Ascending aorta (tissue), 2 donors: ENCODE measurements at regions not wholly inside any gene's neighbourhood (a gene's known extent, or its start where the extent isn't known, plus 50 kb on each side); places are given as distances from the start of the nearest gene placed in this dataset.
A peak's percentile ranks its signal among the peaks of the same experiment; 100 is the strongest.

ENCODE experiments used
- DNase-seq, 2 donors: peaks; one replicate each; pipeline ENCODE4 v3.0.0-alpha.2; 2019; ENCODE audit warnings: low spot score in 2 of 2
- H3K27ac ChIP-seq, 2 donors: fragments of 200-600 bp; sonication (generic); one replicate each; pipeline ENCODE4 v1.5.1; 2016 to 2017; ENCODE audit warnings: mild to moderate bottlenecking in 1 of 2
- H3K27me3 ChIP-seq: fragments of 200-600 bp; sonication (generic); one replicate; pipeline ENCODE4 v1.5.1; 2017
- H3K36me3 ChIP-seq, 2 donors: fragments of 200-600 bp; sonication (generic); one replicate each; pipeline ENCODE4 v1.5.1; 2016
- H3K4me1 ChIP-seq, 2 donors: fragments of 200-600 bp; sonication (generic); one replicate each; pipeline ENCODE4 v1.5.1; 2016 to 2017; ENCODE audit warnings: mild to moderate bottlenecking in 1 of 2
- H3K4me3 ChIP-seq, 2 donors: fragments of 200-600 bp; sonication (generic); one replicate each; pipeline ENCODE4 v1.5.1; 2016 to 2017; ENCODE audit warnings: mild to moderate bottlenecking in 1 of 2
- H3K9me3 ChIP-seq, 2 donors: fragments of 200-600 bp; sonication (generic); one replicate each; pipeline ENCODE4 v1.5.1; 2016
- intact Hi-C: fragments of 100-400 bp; cut with DNase I; formaldehyde crosslinking; loops from one replicate; pipeline ENCODE4 v1.15.1; 2023
- TF ChIP-seq, protein P1 (sequence below), 3 experiments: fragments of 200-600 bp in 2 of 3; fragments of 450-650 bp in 1 of 3; sonication (generic) in 2 of 3; IDR thresholded peaks; one replicate each; pipeline ENCODE4 v1.5.1; 2016 to 2019; ENCODE audit warnings: antibody characterized with exemption in 3 of 3, mild to moderate bottlenecking in 1 of 3, moderate library complexity in 1 of 3

DNA sequence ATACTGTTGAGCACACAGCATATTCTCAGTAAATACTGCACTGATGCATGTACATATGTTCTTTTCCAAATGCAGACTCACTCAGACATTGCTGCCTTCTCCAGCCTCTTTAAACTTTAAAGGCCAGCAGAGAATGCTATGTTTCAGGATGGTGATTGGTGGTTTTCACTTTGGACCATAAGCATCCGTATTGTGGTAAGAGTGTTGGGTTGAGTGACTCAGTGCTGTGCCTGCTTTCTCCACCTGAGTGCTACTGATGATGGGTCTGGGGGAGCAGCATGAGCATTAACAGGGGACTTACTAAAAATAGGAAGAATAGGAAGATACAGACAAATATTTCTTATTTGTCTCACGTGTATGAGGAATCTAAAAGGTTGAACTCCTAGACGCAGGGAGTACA, 56.3 kb upstream of the ZNF92 start:
- no peaks in the 10 kb centered on the region for H3K27me3 ChIP-seq
- DNase-seq, result no peak
- H3K4me3 ChIP-seq, result no peak overlapping the region
- no peak overlapping the region for H3K27ac ChIP-seq
- H3K4me1 ChIP-seq, result no peaks in the 10 kb centered on the region
- H3K9me3 ChIP-seq, result no peaks in the 10 kb centered on the region
- TF ChIP-seq, protein P1, sequence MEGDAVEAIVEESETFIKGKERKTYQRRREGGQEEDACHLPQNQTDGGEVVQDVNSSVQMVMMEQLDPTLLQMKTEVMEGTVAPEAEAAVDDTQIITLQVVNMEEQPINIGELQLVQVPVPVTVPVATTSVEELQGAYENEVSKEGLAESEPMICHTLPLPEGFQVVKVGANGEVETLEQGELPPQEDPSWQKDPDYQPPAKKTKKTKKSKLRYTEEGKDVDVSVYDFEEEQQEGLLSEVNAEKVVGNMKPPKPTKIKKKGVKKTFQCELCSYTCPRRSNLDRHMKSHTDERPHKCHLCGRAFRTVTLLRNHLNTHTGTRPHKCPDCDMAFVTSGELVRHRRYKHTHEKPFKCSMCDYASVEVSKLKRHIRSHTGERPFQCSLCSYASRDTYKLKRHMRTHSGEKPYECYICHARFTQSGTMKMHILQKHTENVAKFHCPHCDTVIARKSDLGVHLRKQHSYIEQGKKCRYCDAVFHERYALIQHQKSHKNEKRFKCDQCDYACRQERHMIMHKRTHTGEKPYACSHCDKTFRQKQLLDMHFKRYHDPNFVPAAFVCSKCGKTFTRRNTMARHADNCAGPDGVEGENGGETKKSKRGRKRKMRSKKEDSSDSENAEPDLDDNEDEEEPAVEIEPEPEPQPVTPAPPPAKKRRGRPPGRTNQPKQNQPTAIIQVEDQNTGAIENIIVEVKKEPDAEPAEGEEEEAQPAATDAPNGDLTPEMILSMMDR (IDR thresholded peaks at IDR 0.05), result no peak
- intact Hi-C loops, result no loop called here
- H3K36me3 ChIP-seq, result no peaks in the 10 kb centered on the region

DNA sequence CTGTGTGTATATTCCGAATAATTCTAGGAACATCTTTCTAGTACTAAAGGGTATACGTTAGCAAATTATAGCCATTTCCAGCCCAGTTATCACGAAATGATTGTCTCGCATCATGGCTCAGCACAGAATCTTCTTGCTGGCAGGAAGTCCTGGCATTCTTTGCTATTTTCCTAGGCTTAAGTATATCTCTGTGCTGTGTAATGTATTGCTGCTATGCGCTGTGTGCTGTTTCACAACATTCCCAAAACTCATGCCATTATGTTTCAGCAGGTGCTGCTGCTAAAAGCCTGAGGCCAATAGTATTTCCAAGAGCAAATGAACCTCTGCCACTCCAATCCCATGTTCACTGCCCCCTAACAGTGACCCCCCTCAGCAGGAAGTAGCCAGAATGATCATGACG, 62.9 kb upstream of the ZNF92 start:
- Histone ChIP-seq H3K4me1 (no peaks in the 10 kb centered on the region), H3K27me3 (no peaks in the 10 kb centered on the region), H3K4me3 (no peak overlapping the region), H3K36me3 (no peaks in the 10 kb centered on the region), H3K27ac (no peak overlapping the region), H3K9me3 (no peaks in the 10 kb centered on the region)
- intact Hi-C loops, result no loop called here
- no peak for DNase-seq
- TF ChIP-seq, protein P1 (IDR thresholded peaks at IDR 0.05), result no peak

DNA sequence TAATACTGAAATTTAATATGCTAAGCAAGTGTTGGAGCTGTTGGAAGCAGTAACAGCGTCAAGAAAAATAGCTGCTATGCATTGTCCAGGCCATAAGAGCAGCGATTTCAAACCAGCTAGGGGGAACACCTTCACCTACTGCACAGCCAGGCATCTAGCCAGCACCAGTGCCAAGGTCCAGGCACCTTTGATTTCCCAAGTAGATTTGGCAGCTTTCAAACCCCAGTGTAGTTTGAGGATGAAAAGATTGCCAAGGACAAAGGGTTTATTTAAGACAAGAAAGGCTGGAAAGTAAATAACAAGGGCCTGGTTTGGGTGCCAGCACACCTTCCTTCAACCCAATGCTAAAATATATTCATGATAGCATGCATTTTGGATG, 65.4 kb upstream of the ZNF92 start:
- no peak overlapping the region for H3K4me3 ChIP-seq
- DNase-seq, result no peak
- TF ChIP-seq, protein P1 (IDR thresholded peaks at IDR 0.05), result no peak
- intact Hi-C loops, result no loop called here
- H3K27ac ChIP-seq, result no peak overlapping the region
- no peaks in the 10 kb centered on the region for H3K9me3 ChIP-seq
- no peaks in the 10 kb centered on the region for H3K4me1 ChIP-seq
- no peaks in the 10 kb centered on the region for H3K36me3 ChIP-seq
- no peaks in the 10 kb centered on the region for H3K27me3 ChIP-seq

DNA sequence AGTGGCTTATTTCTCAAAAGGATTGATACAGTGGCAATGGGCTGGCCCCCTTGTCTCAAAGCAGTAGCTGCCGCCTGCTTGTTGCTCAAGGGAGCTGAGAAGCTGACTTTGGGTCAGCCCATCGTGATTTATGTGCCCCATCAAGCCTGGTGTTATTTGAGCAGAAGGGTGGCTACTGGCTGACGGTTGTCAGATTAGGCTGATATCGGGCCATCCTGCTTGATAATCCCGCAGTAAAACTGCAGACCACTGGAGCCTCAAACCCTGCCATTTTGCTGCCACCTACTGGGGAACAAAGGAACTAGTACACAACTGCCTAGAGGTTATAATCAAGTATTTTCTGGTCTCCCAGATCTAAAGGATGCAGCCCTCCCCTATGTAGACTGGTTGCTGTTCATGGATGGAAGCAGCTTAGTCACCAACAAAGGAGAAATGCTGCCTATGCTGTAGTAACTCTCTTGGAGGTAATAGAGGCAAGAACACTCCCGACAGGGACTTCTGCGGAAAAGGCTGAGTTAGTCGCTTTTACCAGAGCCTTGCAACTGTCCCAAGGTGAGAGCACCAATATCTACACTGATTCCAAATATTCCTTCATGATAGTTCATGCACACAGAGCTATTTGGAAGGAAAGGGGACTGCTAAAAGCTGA, 65.9 kb upstream of the ZNF92 start:
- H3K4me3 ChIP-seq, result no peak overlapping the region

DNA sequence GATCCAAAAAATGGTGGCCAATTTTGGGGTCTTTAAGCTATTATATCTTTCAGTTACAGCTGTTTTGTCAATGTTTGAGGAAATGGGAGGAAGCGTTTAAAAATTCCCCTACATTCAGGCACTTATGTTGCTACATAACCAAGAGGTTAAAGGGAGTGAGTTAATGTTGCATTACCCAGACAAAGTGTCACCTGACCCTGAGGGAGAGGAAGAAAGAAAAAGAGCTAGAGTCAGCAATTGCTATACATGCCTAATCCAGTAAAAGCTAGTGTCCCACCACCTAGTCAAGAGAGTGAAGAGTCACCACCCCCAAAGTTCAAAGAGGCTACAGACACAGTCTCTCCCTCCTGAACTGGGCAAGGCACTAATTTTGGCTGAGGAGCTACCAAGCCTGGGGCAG, 69.5 kb upstream of the ZNF92 start:
- intact Hi-C loops, result no loop called here
- no peak overlapping the region for H3K4me3 ChIP-seq
- no peaks in the 10 kb centered on the region for H3K27me3 ChIP-seq
- DNase-seq, result no peak
- no peaks in the 10 kb centered on the region for H3K36me3 ChIP-seq
- no peaks in the 10 kb centered on the region for H3K9me3 ChIP-seq
- no peaks in the 10 kb centered on the region for H3K4me1 ChIP-seq
- no peak overlapping the region for H3K27ac ChIP-seq
- TF ChIP-seq, protein P1 (IDR thresholded peaks at IDR 0.05), result no peak

More for the DNA sequence above, 65.9 kb upstream of the ZNF92 start:
- Histone ChIP-seq H3K9me3 (no peaks in the 10 kb centered on the region), H3K36me3 (no peaks in the 10 kb centered on the region), H3K27ac (no peak overlapping the region), H3K4me1 (no peaks in the 10 kb centered on the region), H3K27me3 (no peaks in the 10 kb centered on the region)
- no peak for DNase-seq
- TF ChIP-seq, protein P1 (IDR thresholded peaks at IDR 0.05), result peak; percentile 45 to 79 (median 53)
- intact Hi-C loops, result no loop called here

DNA sequence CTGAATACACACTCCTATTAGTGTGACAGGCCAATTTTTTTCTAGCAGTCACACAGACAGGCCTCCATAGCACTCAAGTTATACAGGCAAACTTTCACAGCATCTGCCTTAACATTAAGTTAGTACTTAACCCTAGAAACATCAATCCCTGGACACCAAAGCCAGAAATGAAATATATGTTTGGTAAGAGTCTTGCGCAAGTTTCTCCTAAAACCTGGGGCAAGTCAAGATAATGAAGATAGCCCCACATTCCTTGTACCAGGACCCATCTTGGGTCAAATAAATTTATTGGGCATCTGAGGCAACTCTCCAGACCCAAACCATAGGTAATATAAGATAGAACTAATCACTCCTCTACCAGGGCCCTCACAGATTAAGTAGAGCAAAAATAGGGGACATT, 70.8 kb upstream of the ZNF92 start:
- Histone ChIP-seq H3K27ac (no peak overlapping the region), H3K4me3 (no peak overlapping the region), H3K4me1 (no peaks in the 10 kb centered on the region), H3K27me3 (no peaks in the 10 kb centered on the region), H3K9me3 (no peaks in the 10 kb centered on the region), H3K36me3 (no peaks in the 10 kb centered on the region)
- TF ChIP-seq, protein P1 (IDR thresholded peaks at IDR 0.05), result no peak
- DNase-seq, result no peak
- intact Hi-C loops, result no loop called here
